ENCODE measurements at regions not wholly inside any gene's neighbourhood (a gene's known extent, or its start where the extent isn't known, plus 50 kb on each side); places are given as distances from the start of the nearest gene placed in this dataset.
"Not testable (repeated sequence)": the region's sequence is repeated elsewhere in the genome, so short reads cannot be mapped to it uniquely, and the experiment has no call there.

DNA sequence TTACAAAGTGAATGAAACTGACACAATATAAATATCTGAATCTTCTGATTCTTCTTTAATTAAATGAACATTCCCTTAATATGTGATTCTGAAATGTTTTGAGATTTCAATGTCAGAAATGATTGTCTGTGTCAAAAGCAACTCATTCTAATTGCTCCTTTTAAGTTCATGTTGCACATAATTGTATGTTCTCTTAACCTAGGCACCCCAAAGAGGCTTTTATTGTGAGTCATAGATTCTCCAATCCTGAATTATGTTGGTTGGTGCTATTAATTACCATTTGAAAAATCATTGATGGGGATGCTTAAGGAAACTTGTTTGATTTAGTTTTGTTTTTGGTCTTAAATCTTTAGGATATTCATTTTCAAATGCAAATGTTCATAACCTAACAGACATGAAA lies 829.7 kb upstream of the CITED2 start:
- H3K27me3 Mint-ChIP-seq, result no peaks in the 10 kb centered on the region
- no peaks in the 10 kb centered on the region for H3K4me1 Mint-ChIP-seq (ENCODE audit: low read depth)
- peaks cover 8% of the 10 kb centered on the region for H3K9me3 Mint-ChIP-seq
- intact Hi-C loops (cut with micrococcal nuclease), result no loop called here
- no peaks in the 10 kb centered on the region for H3K36me3 Mint-ChIP-seq (ENCODE audit: low read depth)
- H3K4me3 Mint-ChIP-seq, result no peak overlapping the region
- H3K27ac Mint-ChIP-seq, result no peak overlapping the region

DNA sequence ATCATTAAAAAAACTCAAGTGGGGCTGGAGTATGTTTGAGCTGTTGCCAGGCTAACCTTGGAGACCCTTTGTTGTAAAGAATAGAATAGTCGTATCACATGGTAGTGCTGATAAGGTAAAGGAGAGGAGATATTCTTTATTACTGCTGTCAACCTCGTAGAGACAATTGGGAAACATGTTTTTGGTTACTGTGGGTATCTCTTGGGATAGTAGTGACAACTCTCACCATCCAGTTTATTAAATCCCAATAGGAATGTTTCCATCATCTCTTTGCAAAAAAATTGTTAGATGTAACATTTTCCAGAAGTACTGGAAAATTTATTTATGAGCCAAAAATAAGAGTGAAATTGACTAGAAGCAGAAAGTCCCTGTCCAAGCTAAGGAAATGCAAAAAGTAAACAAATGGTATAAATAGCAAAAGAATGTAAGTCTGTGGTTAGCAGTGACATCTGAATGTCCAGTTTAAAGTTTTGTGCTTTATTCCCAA lies 829.3 kb upstream of the CITED2 start:
- Mint-ChIP-seq H3K9me3 (peaks cover 8% of the 10 kb centered on the region), H3K27ac (no peak overlapping the region), H3K4me1 (ENCODE audit: low read depth) (no peaks in the 10 kb centered on the region), H3K4me3 (no peak overlapping the region), H3K36me3 (ENCODE audit: low read depth) (no peaks in the 10 kb centered on the region), H3K27me3 (no peaks in the 10 kb centered on the region)
- intact Hi-C loops (cut with micrococcal nuclease), result no loop called here

DNA sequence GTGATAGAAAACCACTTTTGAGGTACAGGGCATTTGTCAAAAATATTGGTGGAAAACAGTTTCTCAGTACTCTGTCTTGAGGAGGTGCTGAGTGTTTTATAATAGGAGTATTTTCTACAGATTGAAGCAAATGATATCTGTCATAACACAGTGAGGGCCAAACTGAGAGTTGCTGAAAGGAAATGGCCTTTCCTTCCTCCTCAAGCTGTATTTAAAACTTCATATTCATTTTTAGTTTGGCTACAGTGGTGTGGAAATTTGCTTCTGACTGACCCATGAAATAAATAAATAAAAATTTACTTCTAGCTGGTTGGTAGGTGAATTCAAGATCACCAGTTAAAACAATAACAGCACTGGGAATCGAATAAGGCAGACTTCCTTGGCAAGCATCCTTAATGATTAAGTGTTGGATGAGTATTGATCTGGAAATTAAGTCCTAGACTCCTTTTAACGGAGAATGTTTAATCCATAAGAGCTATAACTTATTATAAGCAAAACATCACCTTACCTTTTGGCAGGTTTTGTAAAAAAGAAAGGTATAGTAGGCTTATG lies 828.6 kb upstream of the CITED2 start:
- Mint-ChIP-seq H3K36me3 (ENCODE audit: low read depth) (no peaks in the 10 kb centered on the region), H3K4me3 (no peak overlapping the region), H3K27me3 (no peaks in the 10 kb centered on the region), H3K4me1 (ENCODE audit: low read depth) (no peaks in the 10 kb centered on the region), H3K9me3 (peaks cover 13% of the 10 kb centered on the region), H3K27ac (no peak overlapping the region)
- intact Hi-C loops (cut with micrococcal nuclease), result no loop called here

DNA sequence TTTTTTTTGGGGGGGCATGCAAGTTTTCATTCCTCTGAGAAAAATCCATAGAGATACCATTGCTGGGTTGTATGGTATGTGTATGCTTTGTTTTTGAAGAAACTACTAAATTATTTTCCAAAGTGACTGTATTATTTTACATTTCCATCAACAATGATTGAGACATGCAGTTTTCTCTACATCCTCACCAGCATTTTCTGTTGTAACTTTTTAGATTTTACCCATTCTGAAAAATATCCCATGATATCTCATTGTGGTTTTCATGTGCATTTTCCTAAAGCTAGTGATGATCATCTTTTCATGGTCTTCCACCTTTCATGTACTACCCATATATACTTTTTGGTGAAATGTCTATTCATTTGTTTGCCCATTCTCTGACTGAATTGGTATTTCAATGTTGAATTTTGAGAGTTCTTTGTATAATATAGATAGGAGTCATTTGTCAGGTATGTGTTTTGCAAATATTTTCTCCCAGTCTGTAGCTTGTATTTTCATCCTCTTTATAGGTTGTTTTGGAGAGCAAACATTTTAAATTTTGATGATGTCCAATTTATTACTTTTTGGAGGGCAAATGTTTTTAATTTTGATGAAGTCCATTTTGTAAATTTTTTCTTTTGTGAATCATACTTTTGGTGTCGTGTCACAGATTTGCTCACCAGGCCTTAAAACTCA lies 827.5 kb upstream of the CITED2 start:
- no peaks in the 10 kb centered on the region for H3K27me3 Mint-ChIP-seq
- intact Hi-C loops (cut with micrococcal nuclease), result no loop called here
- peaks cover 13% of the 10 kb centered on the region for H3K9me3 Mint-ChIP-seq
- H3K4me3 Mint-ChIP-seq, result no peak overlapping the region
- no peak overlapping the region for H3K27ac Mint-ChIP-seq
- H3K4me1 Mint-ChIP-seq (ENCODE audit: low read depth), result no peaks in the 10 kb centered on the region
- no peaks in the 10 kb centered on the region for H3K36me3 Mint-ChIP-seq (ENCODE audit: low read depth)

DNA sequence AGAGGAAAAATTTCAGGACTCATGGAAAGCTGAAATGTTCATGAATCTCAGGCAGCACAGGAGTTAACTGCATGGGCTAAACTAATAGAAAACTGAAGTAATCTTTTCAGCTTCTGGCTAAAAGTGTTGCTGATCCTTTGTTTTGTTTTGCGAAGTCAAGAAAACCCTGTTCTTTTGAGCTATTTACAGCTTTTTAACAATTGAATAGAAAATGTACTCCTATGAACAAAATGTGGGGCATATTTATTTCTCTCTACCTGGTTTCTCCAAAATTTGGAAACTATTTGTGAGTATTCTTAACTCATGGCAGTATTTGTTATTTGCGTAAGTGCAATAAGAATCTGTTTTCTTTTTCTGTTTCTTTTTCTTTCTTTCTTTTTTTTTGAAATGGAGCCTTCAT lies 818.8 kb upstream of the CITED2 start:
- Mint-ChIP-seq H3K4me3 (no peak overlapping the region), H3K4me1 (ENCODE audit: low read depth) (no peaks in the 10 kb centered on the region), H3K27ac (no peak overlapping the region), H3K27me3 (no peaks in the 10 kb centered on the region), H3K36me3 (ENCODE audit: low read depth) (no peaks in the 10 kb centered on the region), H3K9me3 (peaks cover 61% of the 10 kb centered on the region)
- intact Hi-C loops (cut with micrococcal nuclease), result no loop called here

DNA sequence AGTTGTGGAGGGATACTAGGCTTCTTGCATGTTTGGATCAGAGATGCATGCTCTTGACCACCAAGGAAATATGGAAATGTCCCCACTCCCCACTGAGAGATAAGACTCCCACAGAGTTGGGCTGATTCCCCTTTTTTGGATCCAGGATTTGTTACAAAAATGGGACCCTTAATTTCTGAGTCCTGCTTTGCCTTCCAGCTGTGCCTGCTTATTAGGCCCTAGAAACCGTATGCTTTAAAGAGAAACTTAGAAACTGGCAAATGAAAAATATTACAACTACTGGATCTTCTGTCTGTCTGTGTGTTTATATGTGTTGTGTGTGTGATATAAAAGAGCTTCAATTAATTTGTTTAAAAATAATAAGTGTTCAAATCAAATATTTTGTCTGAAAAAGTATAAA lies 817.6 kb upstream of the CITED2 start:
- peaks cover 70% of the 10 kb centered on the region for H3K9me3 Mint-ChIP-seq
- no peak overlapping the region for H3K27ac Mint-ChIP-seq
- intact Hi-C loops (cut with micrococcal nuclease), result no loop called here
- no peaks in the 10 kb centered on the region for H3K4me1 Mint-ChIP-seq (ENCODE audit: low read depth)
- H3K36me3 Mint-ChIP-seq (ENCODE audit: low read depth), result no peaks in the 10 kb centered on the region
- no peaks in the 10 kb centered on the region for H3K27me3 Mint-ChIP-seq
- no peak overlapping the region for H3K4me3 Mint-ChIP-seq

DNA sequence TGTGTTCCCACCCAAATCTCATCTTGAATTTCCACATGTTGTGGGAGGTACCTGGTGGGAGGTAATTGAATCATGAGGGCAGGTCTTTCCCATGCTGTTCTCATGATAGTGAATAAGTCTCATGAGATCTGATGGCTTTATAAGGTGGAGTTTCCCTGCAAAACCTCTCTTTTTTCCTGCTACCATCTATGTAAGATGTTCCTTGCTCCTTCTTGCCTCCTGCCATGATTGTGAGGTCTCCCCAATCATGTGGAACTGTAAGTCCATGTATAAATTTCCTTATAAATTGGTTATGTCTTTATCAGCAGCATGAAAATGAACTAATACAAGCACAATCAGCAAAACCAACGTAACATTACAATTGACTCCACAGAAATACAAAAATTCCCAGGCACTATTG lies 814.8 kb upstream of the CITED2 start:
- H3K27me3 Mint-ChIP-seq; H3K4me3 Mint-ChIP-seq; H3K27ac Mint-ChIP-seq; H3K36me3 Mint-ChIP-seq (ENCODE audit: low read depth); H3K4me1 Mint-ChIP-seq (ENCODE audit: low read depth); intact Hi-C loops (cut with micrococcal nuclease): not testable (repeated sequence)
- H3K9me3 Mint-ChIP-seq, result peaks cover 76% of the 10 kb centered on the region

DNA sequence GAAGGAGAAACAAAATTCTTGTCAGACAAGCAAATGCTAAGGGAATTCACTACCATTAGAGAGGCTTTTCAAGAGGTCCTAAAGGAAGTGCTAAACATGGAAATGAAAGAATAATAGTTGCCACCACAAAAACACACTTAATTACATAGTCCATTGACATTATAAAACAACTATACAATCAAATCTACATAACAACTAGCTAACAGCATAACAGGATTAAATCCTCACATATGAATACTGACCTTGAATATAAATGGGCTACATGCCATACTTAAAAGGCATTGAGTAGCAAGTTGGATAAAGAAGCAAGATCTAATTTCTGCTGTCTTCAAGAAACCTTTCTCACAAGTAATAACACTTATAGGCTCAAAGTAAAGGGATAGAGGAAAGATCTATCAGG lies 811.5 kb upstream of the CITED2 start:
- Mint-ChIP-seq H3K27ac (no peak overlapping the region), H3K36me3 (ENCODE audit: low read depth) (no peaks in the 10 kb centered on the region), H3K9me3 (peaks cover 51% of the 10 kb centered on the region), H3K4me1 (ENCODE audit: low read depth) (no peaks in the 10 kb centered on the region), H3K4me3 (no peak overlapping the region), H3K27me3 (no peaks in the 10 kb centered on the region)
- intact Hi-C loops (cut with micrococcal nuclease), result no loop called here

DNA sequence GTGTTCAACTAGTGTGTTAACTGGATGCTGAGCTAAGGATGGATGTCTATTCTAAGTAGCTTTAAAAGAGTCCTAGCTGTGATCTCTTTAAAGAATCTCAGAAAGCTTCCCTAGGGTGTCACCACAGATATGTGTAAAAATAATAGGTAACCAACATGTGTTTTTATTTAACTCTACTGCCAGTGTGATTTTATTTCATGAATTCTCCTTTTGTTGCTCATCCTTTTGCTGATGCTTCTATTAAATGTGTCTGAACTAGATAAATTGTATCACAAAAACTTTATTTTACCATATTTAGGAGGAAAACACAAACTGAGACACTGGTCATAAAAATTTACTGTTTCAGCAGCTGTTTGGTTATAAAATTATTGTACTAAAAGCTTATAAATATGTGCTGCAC lies 809.4 kb upstream of the CITED2 start:
- Mint-ChIP-seq H3K27ac (no peak overlapping the region), H3K27me3 (no peaks in the 10 kb centered on the region), H3K4me1 (ENCODE audit: low read depth) (no peaks in the 10 kb centered on the region), H3K36me3 (ENCODE audit: low read depth) (no peaks in the 10 kb centered on the region), H3K4me3 (no peak overlapping the region), H3K9me3 (peaks cover 31% of the 10 kb centered on the region)
- intact Hi-C loops (cut with micrococcal nuclease), result no loop called here

DNA sequence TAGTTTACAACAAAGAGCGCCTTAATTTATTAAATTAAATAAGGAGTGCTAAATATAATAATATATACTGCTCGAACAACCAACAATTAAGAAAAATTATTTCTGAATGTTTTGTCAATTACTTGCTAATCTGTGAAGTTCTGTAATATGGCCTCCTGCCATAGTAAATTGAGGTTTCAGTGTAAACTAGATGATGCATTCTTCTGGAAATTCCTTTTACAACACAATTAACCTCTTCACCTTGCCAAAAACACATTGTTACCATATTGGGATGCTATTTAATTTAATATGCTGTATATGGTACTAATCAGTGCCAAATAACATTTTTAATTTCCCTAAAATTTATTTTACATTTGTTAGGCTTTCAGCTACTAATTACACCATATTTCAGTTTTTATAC lies 808.4 kb upstream of the CITED2 start:
- H3K27ac Mint-ChIP-seq, result no peak overlapping the region
- H3K9me3 Mint-ChIP-seq, result peaks cover 25% of the 10 kb centered on the region
- H3K4me3 Mint-ChIP-seq, result no peak overlapping the region
- no peaks in the 10 kb centered on the region for H3K36me3 Mint-ChIP-seq (ENCODE audit: low read depth)
- H3K27me3 Mint-ChIP-seq, result no peaks in the 10 kb centered on the region
- intact Hi-C loops (cut with micrococcal nuclease), result no loop called here
- H3K4me1 Mint-ChIP-seq (ENCODE audit: low read depth), result no peaks in the 10 kb centered on the region

DNA sequence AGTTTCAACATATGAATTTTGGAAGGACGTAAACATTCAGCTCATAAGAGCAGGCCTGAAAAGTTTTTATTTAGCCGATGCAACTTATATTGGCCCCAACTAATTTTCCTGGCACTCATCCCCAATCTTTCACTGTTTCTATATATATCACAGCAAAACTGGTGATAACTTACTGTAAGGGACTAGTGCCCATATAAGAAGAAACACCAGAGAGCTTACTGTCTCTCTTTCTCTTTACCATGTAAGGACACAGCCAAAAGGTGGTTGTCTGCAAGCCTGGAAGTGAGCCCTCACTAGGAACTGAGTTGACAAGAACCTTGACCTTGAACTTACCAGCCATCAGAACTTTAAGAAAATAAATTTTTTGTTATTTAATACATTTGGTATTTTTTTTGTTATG lies 807.4 kb upstream of the CITED2 start:
- H3K36me3 Mint-ChIP-seq (ENCODE audit: low read depth), result no peaks in the 10 kb centered on the region
- peaks cover 15% of the 10 kb centered on the region for H3K9me3 Mint-ChIP-seq
- intact Hi-C loops (cut with micrococcal nuclease), result no loop called here

DNA sequence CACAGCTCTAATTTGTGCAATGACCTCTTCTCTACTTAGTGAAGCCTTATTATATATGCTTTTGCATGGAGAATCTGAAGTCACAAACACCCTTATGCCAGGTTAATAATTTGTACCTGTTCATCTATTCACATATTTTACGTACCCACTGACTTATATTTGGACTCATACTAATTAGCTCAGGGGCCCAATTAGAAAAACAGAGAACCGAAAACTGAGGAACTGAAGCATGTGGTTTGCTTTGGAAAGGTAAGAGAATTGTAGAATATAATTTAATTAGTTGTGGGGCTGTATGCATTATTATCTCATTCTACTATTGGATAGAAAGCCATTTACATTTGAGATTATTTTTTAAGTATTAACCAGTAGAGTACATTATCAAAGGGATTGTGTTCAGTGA lies 805.9 kb upstream of the CITED2 start:
- H3K27ac Mint-ChIP-seq, result no peak overlapping the region
- peaks cover under 1% of the 10 kb centered on the region for H3K9me3 Mint-ChIP-seq
- intact Hi-C loops (cut with micrococcal nuclease), result no loop called here
- H3K27me3 Mint-ChIP-seq, result no peaks in the 10 kb centered on the region
- H3K4me1 Mint-ChIP-seq (ENCODE audit: low read depth), result no peaks in the 10 kb centered on the region
- no peak overlapping the region for H3K4me3 Mint-ChIP-seq
- H3K36me3 Mint-ChIP-seq (ENCODE audit: low read depth), result no peaks in the 10 kb centered on the region

More for the DNA sequence above, 807.4 kb upstream of the CITED2 start:
- H3K27me3 Mint-ChIP-seq, result no peaks in the 10 kb centered on the region
- H3K4me1 Mint-ChIP-seq (ENCODE audit: low read depth), result no peaks in the 10 kb centered on the region
- no peak overlapping the region for H3K4me3 Mint-ChIP-seq
- H3K27ac Mint-ChIP-seq, result no peak overlapping the region

DNA sequence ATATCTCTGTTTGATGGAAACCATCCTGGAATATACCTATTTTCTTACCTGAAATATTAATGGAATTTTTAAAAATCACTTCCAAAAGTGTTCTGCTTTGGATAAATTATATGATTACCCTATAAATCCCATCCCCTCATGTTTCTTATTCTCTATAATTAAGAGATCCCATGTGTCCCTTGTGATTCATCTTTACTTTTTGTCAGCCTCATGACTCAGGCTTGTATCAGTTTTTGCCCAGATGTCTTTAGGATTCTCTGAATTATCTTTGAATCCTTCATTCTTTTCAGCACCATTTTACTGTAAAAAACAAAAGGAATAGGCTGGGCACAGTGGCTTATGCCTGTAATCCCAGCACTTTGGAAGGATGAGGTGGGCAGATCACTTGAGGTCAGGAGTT lies 804.5 kb upstream of the CITED2 start:
- no peak overlapping the region for H3K27ac Mint-ChIP-seq
- no peaks in the 10 kb centered on the region for H3K36me3 Mint-ChIP-seq (ENCODE audit: low read depth)
- H3K4me3 Mint-ChIP-seq, result no peak overlapping the region
- no peaks in the 10 kb centered on the region for H3K27me3 Mint-ChIP-seq
- intact Hi-C loops (cut with micrococcal nuclease), result no loop called here
- H3K9me3 Mint-ChIP-seq, result no peaks in the 10 kb centered on the region
- H3K4me1 Mint-ChIP-seq (ENCODE audit: low read depth), result no peaks in the 10 kb centered on the region

DNA sequence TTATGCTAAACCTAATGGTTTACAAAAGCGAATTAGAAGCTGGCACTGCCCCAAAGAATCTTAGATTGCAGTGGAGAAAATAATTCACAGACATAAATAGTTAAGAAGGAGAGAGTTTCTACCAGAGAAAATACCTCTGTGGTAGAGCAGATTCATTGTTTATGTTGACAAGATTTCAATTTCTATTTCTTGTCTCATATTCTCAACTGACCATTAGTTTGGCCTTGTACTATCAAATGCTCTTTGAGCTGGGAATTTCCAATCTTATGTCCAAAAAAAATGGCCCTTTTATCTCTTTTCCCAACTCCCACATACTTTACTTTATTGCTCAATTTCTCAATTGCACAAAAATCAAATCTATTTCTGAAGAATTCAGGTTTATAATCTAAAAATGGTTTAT lies 804.1 kb upstream of the CITED2 start:
- Mint-ChIP-seq H3K36me3 (ENCODE audit: low read depth) (no peaks in the 10 kb centered on the region), H3K9me3 (no peaks in the 10 kb centered on the region), H3K4me1 (ENCODE audit: low read depth) (no peaks in the 10 kb centered on the region), H3K27ac (no peak overlapping the region), H3K4me3 (no peak overlapping the region), H3K27me3 (no peaks in the 10 kb centered on the region)
- intact Hi-C loops (cut with micrococcal nuclease), result no loop called here

DNA sequence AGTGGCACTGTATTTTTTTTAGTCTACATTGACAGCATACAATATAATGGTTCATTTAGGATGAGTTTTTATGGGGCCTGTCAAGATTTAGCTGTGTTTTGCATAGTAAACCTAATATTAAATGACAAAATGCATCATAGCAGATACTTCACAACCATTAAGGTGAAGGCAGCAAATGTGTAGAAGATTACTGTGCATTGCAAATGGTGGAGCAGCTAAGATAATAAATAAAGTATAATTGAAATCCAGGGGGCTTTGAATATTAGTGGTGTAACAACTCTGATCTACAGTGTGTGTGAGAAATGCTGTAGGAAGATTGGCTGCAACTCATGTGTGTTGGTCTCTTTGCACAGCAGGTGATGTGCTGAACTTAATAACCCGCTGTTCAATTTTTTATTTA lies 801.9 kb upstream of the CITED2 start:
- Mint-ChIP-seq H3K4me3 (no peak overlapping the region), H3K36me3 (ENCODE audit: low read depth) (no peaks in the 10 kb centered on the region), H3K27ac (no peak overlapping the region), H3K27me3 (no peaks in the 10 kb centered on the region), H3K9me3 (peaks cover 7% of the 10 kb centered on the region), H3K4me1 (ENCODE audit: low read depth) (no peaks in the 10 kb centered on the region)
- intact Hi-C loops (cut with micrococcal nuclease), result no loop called here

Measured in dendritic cell treated with granulocyte-macrophage colony-stimulating factor and Interleukin-4, amounts not matched to agents 40 ng/mL and 50 ng/mL, for 4 days (primary cell).